IPS-18c (cell line): ENCODE measurements at regions not wholly inside any gene's neighbourhood (a gene's known extent, or its start where the extent isn't known, plus 50 kb on each side); places are given as distances from the start of the nearest gene placed in this dataset.
"Not testable (repeated sequence)": the region's sequence is repeated elsewhere in the genome, so short reads cannot be mapped to it uniquely, and the experiment has no call there.

Source experiments
- H3K4me3 ChIP-seq: 2 replicates; pipeline ENCODE4 v1.7.0; 2013; ENCODE audit warnings: low read depth, mild to moderate bottlenecking, low read length, moderate library complexity; ENCODE audit not compliant: insufficient read depth
- H3K9me3 ChIP-seq: one replicate; pipeline ENCODE4 v1.6.1; 2013; ENCODE audit warnings: mild to moderate bottlenecking, low read length, moderate library complexity; ENCODE audit not compliant: control insufficient read depth, insufficient read depth

DNA sequence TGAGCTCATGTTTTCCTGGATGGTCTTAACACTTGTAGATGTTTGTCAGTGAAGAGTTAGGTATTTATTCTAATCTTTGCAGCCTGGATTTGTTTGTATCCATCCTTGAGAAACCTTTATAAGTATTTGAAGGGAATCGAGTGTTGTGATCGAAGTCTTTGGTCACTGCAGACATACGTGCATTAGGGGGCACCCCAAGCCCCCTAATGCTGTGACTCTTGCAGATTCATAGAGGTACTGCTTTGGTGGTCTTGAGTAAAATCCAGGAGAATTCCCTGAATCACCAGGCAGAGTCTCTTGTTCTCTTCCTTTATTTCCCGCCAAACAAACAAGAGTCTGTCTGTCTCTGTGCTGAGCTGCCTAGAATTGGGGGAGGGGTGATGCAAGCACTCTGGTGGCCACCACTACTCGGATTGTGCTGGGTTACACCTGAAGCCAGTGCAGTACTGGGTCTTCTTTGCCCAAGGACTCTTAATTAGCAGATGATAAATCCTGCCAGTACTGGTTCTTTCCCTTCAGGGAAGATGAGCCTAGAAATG is 170.5 kb upstream of the POU1F1 start:
- Histone ChIP-seq H3K9me3 (no peaks in the 10 kb centered on the region), H3K4me3 (no peak overlapping the region)

DNA sequence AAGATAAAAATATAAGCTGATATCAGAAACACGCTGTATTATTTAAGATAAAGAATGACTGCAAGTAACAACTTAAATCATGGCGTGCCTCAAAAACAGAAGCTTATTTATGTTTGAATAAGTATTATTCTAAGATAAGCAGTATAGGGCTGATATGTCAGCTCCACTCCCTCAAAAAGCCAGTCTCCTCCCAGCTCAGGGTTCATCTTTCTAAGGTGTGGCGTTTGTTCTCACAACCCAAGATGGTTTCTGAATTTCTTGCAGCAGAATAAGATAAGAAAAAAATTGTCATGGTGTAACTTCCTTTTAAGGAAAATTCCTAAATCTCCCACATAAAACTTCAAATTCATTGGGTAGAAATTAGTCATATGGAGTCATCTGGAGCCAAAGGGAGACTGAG is 166.1 kb upstream of the POU1F1 start:
- no peak overlapping the region for H3K4me3 ChIP-seq

DNA sequence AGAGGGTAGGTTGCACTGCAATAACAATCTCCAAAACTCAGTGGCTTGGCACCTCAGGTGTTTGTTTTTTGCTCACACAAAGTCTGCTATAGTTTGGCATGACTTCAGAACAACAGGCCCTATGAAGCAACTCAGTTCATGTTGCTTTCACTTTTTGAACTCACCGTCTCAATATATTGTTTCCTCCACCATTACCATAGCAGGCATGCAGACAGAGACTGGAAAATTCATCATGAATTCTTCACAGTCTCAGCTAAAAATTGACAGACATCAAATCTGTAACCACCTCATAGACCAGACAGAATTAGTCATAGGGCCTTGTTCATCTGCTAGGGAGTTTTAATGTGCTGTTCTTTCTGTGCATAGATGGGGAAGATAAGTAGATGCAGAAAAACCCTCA is 161.4 kb upstream of the POU1F1 start:
- Histone ChIP-seq H3K9me3 (no peaks in the 10 kb centered on the region), H3K4me3 (no peak overlapping the region)

More for the DNA sequence above, 166.1 kb upstream of the POU1F1 start:
- no peaks in the 10 kb centered on the region for H3K9me3 ChIP-seq

DNA sequence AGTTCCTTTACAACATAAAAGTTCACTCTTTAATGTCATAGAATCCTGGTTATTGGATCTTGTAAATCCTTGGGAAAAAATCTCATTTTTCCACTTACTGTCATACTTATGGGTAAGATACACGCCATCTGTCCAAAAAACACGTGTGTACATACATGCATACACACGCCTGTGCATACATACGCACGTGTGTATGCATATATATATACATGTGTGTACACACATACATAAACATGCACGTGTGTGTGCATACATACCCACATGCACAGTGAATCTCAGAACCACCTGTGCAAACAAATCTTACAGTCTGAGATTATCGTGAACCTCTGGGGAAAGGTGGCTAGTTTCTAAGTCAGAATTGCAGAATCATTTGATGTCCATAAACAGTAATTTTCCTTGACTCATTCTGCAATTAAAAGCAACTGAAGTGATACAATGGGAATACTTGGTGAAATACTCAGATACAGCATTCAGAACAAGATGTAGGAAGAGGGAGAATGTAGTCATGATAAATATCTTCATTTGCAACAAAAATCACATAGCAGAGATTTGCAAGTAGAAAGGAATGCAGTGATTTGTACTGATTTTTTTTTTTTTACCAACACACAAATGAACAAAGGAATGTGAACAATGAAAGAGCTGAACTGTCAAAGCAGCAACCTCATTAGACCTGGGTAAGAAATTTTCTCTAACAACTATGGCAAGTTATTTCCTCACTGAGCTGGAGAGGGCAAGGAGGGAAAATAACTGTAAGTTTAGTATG is 160.6 kb upstream of the POU1F1 start:
- Histone ChIP-seq H3K4me3 (no peak overlapping the region), H3K9me3 (no peaks in the 10 kb centered on the region)

DNA sequence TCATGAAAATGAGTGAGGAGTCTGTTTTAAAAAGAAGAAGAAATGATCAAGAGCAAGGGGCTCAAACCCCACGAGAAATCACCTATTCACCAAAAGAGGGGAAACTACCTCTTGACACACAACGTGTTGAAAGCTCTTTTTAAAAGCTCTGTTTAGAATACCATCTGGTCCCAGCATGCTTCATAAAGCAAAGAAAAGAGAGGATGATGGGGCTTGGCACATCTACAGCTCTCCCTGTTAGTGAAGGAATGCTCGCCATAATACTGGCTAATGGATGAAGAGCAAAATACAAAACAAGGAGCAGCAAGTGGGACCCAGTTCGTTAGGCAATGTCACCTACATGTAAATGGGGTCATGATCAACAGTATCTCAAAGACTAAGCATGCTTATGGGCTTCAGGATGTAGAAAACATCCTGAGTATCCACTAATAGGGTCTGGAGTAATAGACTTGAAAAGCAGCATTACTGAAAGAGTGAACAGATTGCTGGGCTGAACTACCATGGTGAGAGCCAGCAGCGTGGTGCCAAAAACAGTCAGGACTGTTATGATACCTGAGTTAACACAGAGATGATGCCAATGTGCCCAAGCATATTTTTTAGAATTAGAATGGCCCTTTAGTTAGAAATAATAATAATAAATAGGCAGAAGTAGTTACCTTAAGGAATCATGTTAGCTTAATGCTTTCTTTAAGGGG is 159.7 kb upstream of the POU1F1 start:
- no peak overlapping the region for H3K4me3 ChIP-seq
- no peaks in the 10 kb centered on the region for H3K9me3 ChIP-seq

DNA sequence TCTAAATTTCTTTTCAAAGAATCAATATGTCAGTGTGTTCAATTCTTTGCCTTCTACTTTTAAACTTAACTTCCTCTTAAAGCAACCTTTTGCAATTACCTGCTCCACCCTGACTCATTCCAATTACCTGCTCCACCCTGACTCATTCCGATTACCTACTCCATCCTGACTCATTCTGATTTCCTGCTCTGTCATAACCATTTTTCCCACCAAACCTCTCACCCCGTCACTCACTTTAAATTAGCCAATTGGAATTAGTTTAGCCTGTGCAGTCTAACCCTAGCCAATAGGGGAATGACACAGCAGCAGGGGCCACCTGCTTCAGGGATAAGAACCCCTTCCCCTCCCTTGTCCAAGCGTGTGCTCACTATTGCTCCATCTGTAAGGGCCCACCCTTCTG is 157.1 kb upstream of the POU1F1 start:
- H3K9me3 ChIP-seq, H3K4me3 ChIP-seq: not testable (repeated sequence)

DNA sequence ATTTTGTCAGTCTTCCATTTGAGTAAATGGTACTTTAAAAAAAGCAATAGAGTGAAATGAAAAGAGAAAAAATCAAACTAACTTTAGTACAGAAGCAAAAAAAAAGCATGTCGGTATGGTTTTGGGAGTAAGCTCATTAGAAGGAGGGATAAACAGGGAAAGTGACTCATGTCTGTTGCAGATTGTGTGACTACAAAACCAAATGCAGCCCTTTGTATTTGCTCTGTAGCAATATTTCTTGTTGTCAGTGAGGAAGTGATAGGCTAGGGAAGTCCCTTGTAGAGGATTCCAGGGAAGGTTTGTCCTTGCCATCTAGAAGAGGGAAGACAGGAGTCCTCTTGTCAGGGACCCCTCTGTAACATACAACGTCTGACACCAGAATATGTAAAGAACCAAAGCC is 150.5 kb upstream of the POU1F1 start:
- H3K9me3 ChIP-seq: no peaks in the 10 kb centered on the region
- no peak overlapping the region for H3K4me3 ChIP-seq

DNA sequence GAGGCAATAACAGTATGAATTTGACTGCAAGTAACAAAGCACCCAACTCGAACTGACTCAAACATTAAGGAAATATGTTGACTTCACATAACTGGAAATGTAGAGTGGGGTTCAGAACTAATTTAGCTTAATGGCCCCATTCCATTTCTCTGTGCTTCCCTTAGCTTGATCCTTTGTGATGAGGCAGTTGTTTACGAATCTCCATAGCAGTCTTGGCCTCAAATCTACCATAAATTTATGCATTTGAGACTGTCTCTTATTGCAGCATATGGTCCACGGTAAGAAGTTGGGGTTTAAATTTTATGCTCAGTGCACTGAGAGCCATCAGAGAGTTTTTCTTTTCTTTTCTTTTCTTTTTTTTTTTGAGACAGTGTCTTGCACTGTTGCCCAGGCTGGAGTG is 148.7 kb upstream of the POU1F1 start:
- H3K9me3 ChIP-seq: no peaks in the 10 kb centered on the region
- no peak overlapping the region for H3K4me3 ChIP-seq

DNA sequence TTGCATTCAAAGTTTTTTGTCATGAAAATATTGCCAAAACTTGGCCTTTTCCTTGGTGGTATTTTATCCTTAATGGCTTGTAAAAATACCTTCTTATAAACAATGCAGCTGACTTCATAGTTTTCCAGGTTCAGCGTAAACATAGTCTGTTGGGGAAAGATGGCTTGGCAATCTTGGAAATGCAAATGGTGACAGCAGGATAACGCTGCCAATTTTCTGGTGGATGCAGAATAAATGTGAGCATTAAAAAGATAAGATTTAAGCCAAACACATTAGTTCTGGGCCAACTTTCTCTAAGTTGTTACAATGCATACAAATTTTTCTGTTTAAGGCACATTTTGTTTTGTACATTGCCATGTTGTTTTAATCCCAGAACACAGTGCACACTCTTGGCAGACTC is 147.0 kb upstream of the POU1F1 start:
- Histone ChIP-seq H3K4me3 (no peak overlapping the region), H3K9me3 (no peaks in the 10 kb centered on the region)

DNA sequence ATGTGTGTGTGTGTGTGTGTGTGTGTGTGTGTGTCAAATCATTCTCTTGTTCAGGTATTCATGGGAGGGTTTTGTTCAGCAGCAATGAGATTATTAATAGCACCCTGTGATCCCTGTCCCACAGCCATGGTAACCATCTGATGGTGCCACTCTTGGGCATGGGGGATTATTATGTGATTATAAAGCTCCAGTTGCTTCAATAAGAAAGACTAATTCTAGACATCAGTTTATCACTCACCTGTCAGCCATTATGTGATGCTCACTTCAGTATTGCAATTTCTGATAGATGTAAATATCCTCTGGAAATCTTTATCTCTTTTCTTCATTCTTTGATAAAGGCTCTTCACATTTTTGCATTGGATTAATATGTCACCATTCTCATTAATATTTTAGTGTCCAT is 145.9 kb upstream of the POU1F1 start:
- Histone ChIP-seq H3K9me3 (no peaks in the 10 kb centered on the region), H3K4me3 (no peak overlapping the region)

DNA sequence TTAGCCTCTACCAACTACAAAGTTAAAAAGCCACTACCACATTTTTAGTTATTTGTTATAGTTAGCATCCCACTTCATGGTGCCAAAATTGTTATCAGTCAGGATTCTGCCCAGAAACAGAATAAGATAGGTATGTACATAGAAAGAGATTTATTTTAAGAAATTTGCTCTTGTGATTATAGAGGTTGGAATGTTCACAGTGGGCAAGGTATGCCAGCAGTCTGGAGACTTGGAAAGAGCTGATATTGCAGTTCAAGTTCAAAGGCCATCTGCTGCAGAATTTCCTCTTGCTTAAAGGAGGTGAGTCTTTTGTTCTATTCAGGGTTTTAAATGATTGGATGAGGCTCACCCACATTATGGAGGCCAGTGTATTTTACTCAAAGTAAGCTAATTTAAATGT is 143.8 kb upstream of the POU1F1 start:
- no peaks in the 10 kb centered on the region for H3K9me3 ChIP-seq
- H3K4me3 ChIP-seq: no peak overlapping the region

DNA sequence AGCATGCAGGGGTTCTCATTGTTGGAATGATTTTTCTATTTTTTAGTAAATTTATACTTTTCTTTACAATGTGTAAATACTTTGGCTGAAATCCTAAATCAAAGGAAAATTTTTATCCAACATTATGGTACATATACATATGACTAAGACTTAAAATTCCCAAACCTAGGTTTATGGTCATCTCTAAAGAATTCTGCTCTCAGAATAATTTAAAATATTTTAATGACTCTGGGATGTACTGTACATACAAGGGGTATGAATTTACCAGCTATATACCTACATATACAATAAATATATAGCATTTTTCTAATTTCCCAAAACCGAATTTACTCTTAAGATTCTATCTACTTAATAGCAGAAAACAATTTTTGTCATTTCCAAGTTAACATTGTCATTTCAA is 137.9 kb upstream of the POU1F1 start:
- H3K4me3 ChIP-seq: no peak overlapping the region
- H3K9me3 ChIP-seq: no peaks in the 10 kb centered on the region

DNA sequence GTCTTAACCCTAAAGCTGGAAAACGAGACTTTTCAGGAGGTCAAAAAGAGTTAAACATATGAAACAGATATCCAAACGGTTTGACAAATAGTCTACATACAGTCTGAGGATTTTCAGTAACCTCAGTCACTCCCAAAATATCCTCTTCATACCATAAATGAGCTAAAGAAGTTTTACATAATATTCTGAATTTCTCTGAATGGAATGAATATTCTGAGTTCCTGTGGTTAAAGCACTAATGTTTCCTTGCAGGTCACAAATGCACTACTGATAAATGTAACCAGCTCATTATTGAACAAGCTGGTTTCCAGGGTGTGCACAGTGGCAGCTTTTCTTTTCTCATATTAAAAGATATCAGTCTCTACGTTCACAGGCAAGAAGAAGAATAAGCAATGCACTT is 137.4 kb upstream of the POU1F1 start:
- Histone ChIP-seq H3K9me3 (no peaks in the 10 kb centered on the region), H3K4me3 (no peak overlapping the region)

DNA sequence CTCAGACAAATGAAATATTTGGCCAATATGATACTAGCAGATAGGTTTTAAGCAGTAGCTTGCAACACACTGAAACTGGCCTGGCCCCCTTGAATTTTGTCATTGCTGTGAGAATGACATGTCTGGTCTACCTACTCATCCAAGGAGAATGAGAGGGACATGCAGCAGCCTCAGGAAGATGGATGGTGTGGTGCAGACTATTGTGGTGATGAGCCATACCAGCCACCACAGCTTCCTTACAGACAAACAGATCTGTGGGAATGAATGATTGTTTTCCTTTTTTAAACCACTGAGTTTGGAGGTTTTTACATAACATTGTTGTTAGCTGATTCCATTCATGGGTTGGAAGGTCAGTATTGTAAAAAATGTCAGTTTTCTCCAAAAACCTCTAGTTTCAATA is 133.7 kb upstream of the POU1F1 start:
- H3K9me3 ChIP-seq: no peaks in the 10 kb centered on the region
- no peak overlapping the region for H3K4me3 ChIP-seq

DNA sequence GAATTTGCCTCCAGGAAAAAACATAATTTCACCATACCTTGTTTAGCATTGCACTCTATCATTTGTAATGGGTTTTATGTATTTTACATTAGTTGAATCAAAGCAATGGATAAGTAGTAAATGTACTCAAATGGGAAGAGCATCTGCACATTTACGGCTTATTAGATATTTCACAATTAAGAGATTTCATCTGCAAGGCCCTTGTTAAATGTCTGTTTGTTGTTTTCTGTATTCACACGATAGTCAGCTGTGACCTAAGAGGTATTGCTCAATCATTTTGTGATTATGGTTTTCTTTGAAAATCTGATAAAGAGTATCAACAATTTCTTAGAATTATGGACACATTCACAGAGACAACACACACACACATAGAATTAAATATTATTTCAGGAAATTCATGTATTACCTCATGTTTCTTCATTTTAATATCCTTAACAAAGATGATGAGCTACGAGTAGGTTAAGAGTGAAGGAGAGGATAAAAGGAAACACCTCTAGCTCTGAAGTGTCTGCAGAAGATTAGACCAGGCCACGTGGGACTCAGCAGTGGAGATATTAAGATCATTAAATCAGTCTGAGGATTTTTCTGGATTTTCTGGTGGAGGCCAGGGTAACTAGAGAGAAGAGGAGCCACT is 121.9 kb upstream of the POU1F1 start:
- no peak overlapping the region for H3K4me3 ChIP-seq
- H3K9me3 ChIP-seq: no peaks in the 10 kb centered on the region

DNA sequence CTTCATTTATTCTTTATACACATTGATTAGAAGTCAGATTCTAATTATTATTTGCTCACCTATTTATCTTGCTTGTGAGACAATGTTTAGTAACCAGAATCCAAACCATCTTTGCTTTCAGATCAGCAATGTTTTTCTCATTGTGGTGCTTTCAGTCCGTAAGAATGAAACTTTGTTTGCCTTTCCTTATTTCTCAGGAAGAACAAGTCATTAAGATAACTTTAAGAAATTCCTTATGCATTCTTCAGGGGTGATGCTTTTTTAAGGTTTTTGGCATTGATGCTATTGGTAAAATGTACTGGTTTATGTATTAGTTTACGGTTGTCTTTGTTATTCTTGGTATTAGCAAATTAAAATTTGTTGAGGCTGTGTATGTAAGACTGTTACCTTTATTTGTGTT is 120.8 kb upstream of the POU1F1 start:
- no peak overlapping the region for H3K4me3 ChIP-seq

DNA sequence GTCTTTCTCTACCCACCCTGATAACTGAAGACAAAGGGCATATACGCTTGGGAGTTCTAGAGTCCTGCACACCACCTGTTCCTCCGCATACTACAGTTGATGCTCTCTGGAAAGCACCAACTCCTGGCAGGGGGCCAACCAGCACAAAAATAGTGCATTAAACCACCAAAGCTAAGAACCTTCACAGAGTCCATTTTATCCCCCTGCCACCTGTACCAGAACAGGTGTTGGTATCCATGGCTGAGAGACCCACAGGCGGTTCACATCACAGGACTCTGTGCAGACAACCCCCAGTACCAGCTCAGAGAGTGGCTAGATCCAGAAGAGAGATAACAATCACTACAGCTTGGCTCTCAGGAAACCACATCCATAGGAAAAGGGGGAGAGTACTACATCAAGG is 114.4 kb upstream of the POU1F1 start:
- H3K9me3 ChIP-seq: no peaks in the 10 kb centered on the region

More for the DNA sequence above, 120.8 kb upstream of the POU1F1 start:
- H3K9me3 ChIP-seq: no peaks in the 10 kb centered on the region

DNA sequence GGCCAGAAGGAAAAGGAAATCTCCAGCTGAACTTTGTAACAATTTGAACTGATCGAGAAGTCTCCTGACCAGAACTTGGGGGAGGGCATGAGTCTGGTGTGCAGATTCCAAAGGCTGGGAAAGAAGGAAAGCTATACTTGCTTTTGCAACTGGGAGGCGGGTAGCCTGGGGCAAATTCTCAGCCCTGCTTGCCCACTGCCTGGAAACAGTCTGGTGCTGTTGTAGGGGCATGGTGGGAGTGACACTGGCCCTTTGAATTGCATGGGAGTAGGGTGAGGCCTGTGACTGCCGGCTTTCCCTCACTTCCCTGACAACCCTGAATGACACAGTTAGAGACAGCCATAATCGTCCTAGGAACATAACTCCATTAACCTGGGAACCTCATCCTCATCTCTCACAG is 114.0 kb upstream of the POU1F1 start:
- no peaks in the 10 kb centered on the region for H3K9me3 ChIP-seq

More for the DNA sequence above, 114.4 kb upstream of the POU1F1 start:
- no peak overlapping the region for H3K4me3 ChIP-seq

More for the DNA sequence above, 114.0 kb upstream of the POU1F1 start:
- H3K4me3 ChIP-seq: no peak overlapping the region
